GM21717 (cell line): ENCODE measurements at regions not wholly inside any gene's neighbourhood (a gene's known extent, or its start where the extent isn't known, plus 50 kb on each side); places are given as distances from the start of the nearest gene placed in this dataset.
"Not testable (repeated sequence)": the region's sequence is repeated elsewhere in the genome, so short reads cannot be mapped to it uniquely, and the experiment has no call there.

Experiments used
- ATAC-seq: cut with Tn5 transposase; IDR thresholded peaks from one replicate; pipeline ENCODE4 v1.9.1; 2021; ENCODE audit warnings: mild to moderate bottlenecking, moderate library complexity; ENCODE audit not compliant: unreplicated experiment

GRCh38 chr17:71636644-71637043 is 484.2 kb upstream of the SOX9 start:
- ATAC-seq, result no peak

- no peak for ATAC-seq
Measured at GRCh38 chr17:71638668-71639067, 482.2 kb upstream of the SOX9 start.

DNA sequence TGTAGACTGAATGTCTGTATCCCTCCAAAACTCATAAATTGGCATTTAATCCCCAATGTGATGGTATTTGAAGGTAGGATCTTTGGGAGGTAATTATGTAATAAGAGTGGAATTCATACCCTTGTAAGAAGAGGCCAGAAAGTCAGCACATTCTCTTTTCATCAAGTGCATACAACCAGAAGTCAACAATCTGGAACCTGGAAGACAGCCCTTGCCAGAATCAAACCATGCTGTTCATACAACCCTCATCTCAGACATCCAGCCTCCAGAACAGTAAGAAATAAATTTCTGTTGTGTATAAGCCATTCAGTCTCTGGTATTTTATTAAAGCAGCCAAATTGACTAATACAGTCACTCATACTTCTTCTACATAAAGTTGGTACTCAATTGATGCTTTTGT is 481.0 kb upstream of the SOX9 start:
- ATAC-seq, result no peak

GRCh38 chr17:71646890-71647289 is 473.9 kb upstream of the SOX9 start:
- not testable (repeated sequence) for ATAC-seq

- ATAC-seq, result not testable (repeated sequence)
Measured at GRCh38 chr17:71648342-71648741, 472.5 kb upstream of the SOX9 start.

- no peak for ATAC-seq
Measured at GRCh38 chr17:71649941-71650350, 470.9 kb upstream of the SOX9 start.

GRCh38 chr17:71655542-71655941 is 465.3 kb upstream of the SOX9 start:
- ATAC-seq, result no peak

GRCh38 chr17:71656964-71657858 is 463.6 kb upstream of the SOX9 start:
- no peak for ATAC-seq

- ATAC-seq, result no peak
Measured at GRCh38 chr17:71658996-71659395, 461.8 kb upstream of the SOX9 start.

- no peak for ATAC-seq
Measured at GRCh38 chr17:71664861-71665260, 456.0 kb upstream of the SOX9 start.

GRCh38 chr17:71666047-71666446 is 454.8 kb upstream of the SOX9 start:
- ATAC-seq, result no peak

DNA sequence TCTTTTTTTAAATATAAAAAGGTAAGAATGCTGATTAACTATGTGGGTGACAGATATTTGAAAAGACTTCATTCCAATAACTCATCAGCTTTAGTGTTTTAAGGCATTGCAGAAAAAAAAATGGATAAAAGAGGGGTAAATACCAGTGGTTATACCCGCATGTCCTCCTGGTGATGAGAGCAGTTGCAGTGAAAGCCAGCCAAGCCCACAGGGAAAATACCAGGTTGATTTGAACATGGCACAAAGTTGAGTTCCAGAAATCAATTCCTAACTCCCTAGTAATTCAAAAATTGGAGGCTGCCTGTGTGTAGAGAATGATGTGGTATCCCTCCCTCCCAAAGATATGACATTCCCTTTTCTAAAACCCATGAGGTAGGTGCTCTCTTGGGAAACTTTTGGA is 453.2 kb upstream of the SOX9 start:
- ATAC-seq, result no peak

- ATAC-seq, result no peak
Measured at GRCh38 chr17:71668807-71669206, 452.0 kb upstream of the SOX9 start.

GRCh38 chr17:71677439-71677838 is 443.4 kb upstream of the SOX9 start:
- no peak for ATAC-seq

- ATAC-seq, result no peak
Measured at GRCh38 chr17:71679832-71680231, 441.0 kb upstream of the SOX9 start.

DNA sequence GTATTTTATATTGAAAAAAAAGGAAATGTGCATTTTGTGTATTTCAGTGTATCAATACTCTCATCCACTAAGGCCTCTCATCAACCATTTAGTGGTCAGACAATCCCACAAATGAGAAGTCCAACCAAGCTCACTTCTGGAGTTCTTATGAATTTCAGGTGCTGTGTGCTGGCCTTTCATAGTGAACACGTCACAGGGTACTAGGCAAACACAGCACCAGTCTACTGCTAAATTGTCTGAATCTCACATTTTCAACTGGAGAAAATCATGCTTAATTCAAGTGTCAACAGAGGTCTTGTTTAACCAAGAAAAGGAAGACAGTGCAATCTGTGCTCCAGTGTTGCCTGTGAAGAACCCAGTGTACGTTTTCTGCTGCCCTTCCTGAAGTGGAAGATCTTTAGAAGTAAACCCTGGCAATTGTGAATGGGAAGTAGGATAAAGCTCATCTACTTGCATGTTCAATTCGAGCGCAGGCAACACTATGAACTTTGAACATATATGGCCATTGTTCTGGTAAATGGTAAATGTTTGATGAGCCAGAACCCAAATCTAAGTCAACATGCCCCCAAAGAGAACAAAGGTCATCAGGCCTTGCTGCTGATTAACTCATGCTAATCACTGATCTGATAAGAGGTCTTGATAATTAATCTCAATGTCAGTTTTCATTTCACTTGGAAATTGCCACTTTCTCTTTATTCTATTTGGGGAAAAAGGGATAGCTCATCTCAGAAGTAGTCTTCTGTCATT is 439.2 kb upstream of the SOX9 start:
- ATAC-seq, result no peak

DNA sequence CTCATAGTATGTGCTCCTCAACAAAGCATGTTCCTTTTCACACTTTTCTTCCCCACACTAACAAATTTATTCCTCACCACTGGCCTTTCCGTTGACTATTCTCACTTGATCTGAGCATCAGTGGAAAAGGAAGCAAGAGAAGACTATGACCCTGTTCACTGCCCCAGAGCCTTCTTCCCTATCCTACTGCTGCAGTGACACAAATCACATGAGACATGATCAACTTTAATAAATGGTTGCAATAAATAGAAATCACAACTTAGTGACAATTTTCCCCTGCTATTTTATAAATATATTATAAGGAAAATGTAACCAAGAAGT is 438.7 kb upstream of the SOX9 start:
- ATAC-seq, result no peak

- no peak for ATAC-seq
Measured at GRCh38 chr17:71689782-71690181, 431.0 kb upstream of the SOX9 start.

DNA sequence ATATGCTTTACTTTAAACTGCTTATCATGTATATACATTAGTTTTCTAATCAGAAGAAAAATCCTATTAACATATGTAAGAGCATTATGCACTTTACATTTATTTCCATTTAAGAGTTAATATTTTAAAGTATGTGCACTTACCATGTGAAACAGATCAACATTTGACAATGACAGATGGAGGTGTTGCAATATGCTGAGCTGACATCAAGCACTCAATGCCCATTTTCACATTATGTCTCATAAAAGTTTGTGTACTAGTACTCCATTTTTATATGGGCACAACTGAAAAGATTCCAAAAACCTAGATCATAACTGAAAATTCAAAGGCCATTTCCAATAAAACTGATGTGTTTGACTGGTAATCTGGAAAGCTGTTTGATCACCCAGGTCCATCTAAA is 420.9 kb upstream of the SOX9 start:
- no peak for ATAC-seq

DNA sequence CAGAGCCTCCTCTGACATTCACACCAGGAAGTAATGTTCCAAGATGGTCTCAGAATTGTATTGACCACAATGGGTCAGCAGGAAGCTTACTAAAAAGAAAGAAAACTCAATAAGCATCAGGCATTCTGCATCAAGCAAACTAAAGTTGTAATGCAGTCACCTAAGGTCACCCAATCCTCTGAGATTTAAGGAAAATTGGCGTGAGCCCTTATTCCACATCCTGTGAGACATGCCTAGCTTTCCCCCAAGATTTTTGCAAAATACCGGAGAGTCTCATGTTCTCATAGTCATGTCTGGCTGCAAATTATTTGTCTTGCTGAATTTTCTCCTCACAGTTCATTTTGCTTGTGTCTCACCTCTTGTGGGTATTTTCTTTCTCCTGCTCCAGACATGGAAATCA is 417.1 kb upstream of the SOX9 start:
- no peak for ATAC-seq

GRCh38 chr17:71709271-71709890 is 411.4 kb upstream of the SOX9 start:
- ATAC-seq, result no peak

GRCh38 chr17:71709946-71710345 is 410.9 kb upstream of the SOX9 start:
- ATAC-seq, result no peak
